NCI-H1436 treated with DMSO at 0.1 percent for 48 hours (cell line): ENCODE measurements at regions not wholly inside any gene's neighbourhood (a gene's known extent, or its start where the extent isn't known, plus 50 kb on each side); places are given as distances from the start of the nearest gene placed in this dataset.

Source experiments
- DNase-seq: peaks from one replicate; lab custom pipeline; 2025; lab: John Stamatoyannopoulos, UW

GRCh38 chr1:214208460-214208859, 72.5 kb upstream of the SMYD2 start:
- DNase-seq: no peak

GRCh38 chr1:214209260-214209808, 71.6 kb upstream of the SMYD2 start:
- no peak for DNase-seq

GRCh38 chr1:214213136-214213535, 67.8 kb upstream of the SMYD2 start:
- no peak for DNase-seq

- DNase-seq: no peak
These were observed 66.1 kb upstream of the SMYD2 start for GRCh38 chr1:214214851-214215250.

- DNase-seq: no peak
These were observed 65.4 kb upstream of the SMYD2 start for GRCh38 chr1:214215583-214215982.

GRCh38 chr1:214216021-214216420, 64.9 kb upstream of the SMYD2 start:
- no peak for DNase-seq

- no peak for DNase-seq
These were observed 64.2 kb upstream of the SMYD2 start for GRCh38 chr1:214216779-214217178.

- no peak for DNase-seq
These were observed 61.1 kb upstream of the SMYD2 start for GRCh38 chr1:214219902-214220301.

GRCh38 chr1:214220891-214221290, 60.1 kb upstream of the SMYD2 start:
- DNase-seq: no peak

- DNase-seq: no peak
These were observed 56.2 kb upstream of the SMYD2 start for GRCh38 chr1:214224611-214225354.

- DNase-seq: peak; percentile 74
These were observed 52.0 kb upstream of the SMYD2 start for GRCh38 chr1:214228976-214229375.

- no peak for DNase-seq
These were observed 51.2 kb upstream of the SMYD2 start for GRCh38 chr1:214229736-214230135.
